Fibroblast of the aortic adventitia (primary cell): ENCODE measurements at regions not wholly inside any gene's neighbourhood (a gene's known extent, or its start where the extent isn't known, plus 50 kb on each side); places are given as distances from the start of the nearest gene placed in this dataset.

Experiments
- DNase-seq: peaks from one replicate; pipeline ENCODE4 v3.0.0-alpha.2; 2010; ENCODE audit warnings: low read depth
- H3K4me3 ChIP-seq: 2 replicates; pipeline ENCODE4 v1.5.1; 2011; ENCODE audit warnings: low read depth, mild to moderate bottlenecking, control low read depth, low read length, moderate library complexity
- CTCF ChIP-seq: IDR thresholded peaks from 2 replicates; pipeline ENCODE4 v1.5.1; 2011; ENCODE audit warnings: mild to moderate bottlenecking, low read length, control low read depth, inconsistent platforms; ENCODE audit not compliant: insufficient read depth

- no peak for DNase-seq
- H3K4me3 ChIP-seq = no peak overlapping the region
These were observed 220.4 kb upstream of the MYOCD start for GRCh38 chr17:12445331-12445730.

GRCh38 chr17:12457493-12457892 lies 208.2 kb upstream of the MYOCD start:
- H3K4me3 ChIP-seq = no peak overlapping the region
- TF ChIP-seq CTCF = no peak
- DNase-seq = no peak

More at GRCh38 chr17:12445331-12445730, 220.4 kb upstream of the MYOCD start:
- no peak for TF ChIP-seq CTCF

GRCh38 chr17:12459736-12460135 lies 206.0 kb upstream of the MYOCD start:
- TF ChIP-seq CTCF = no peak
- no peak for DNase-seq

GRCh38 chr17:12463102-12463501 lies 202.6 kb upstream of the MYOCD start:
- no peak overlapping the region for H3K4me3 ChIP-seq
- TF ChIP-seq CTCF = no peak
- DNase-seq = peak; percentile 22

More at GRCh38 chr17:12459736-12460135, 206.0 kb upstream of the MYOCD start:
- no peak overlapping the region for H3K4me3 ChIP-seq

GRCh38 chr17:12472252-12473173 lies 193.2 kb upstream of the MYOCD start:
- DNase-seq = no peak
- TF ChIP-seq CTCF = no peak
- no peak overlapping the region for H3K4me3 ChIP-seq

- DNase-seq = no peak
- TF ChIP-seq CTCF = no peak
- no peak overlapping the region for H3K4me3 ChIP-seq
These were observed 187.4 kb upstream of the MYOCD start for GRCh38 chr17:12478311-12478710.
